ENCODE measurements at regions not wholly inside any gene's neighbourhood (a gene's known extent, or its start where the extent isn't known, plus 50 kb on each side); places are given as distances from the start of the nearest gene placed in this dataset.
A peak's percentile ranks its signal among the peaks of the same experiment; 100 is the strongest.
"Not testable (repeated sequence)": the region's sequence is repeated elsewhere in the genome, so short reads cannot be mapped to it uniquely, and the experiment has no call there.

DNA sequence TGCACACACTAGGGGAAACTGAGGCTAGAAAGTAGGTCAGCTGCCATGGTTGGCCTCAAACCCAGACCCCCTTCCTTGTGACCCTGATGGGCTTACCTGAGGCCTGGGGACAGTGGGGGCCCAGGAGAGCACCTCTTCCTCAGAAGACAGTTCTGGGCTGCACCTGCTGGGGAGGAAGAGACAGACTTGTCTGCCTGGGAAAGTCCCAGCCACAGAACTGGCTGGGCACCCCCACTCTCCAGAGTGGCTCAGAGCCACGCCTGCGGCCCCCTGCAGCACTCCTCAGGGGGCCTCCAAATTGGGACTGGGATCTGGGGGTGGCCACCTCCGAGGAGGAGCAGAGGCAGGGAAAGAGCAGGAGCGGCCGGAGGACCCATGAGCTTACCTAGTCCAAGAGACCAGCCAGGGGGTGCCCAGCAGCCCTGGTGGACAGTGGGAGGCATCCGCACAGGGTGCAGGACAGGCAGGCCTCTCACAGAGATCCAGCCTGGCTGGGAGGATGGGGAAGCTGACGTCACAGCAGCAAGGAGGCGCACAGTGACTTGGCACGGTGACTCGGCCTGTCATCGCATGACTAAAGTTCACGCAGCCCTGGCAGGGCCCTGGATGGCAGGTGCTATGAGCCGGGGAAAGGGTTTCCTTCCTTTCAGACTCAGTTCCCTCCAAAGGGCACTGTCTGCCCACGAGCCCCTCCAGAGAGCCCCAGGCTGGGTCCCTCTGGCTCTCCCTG lies 907.7 kb downstream of the TUBA3C start:
- not testable (repeated sequence) for H3K27me3 ChIP-seq (ENCODE audit: low read depth, low read length); H3K79me2 ChIP-seq (ENCODE audit: low read length); H3K9me3 ChIP-seq (ENCODE audit: insufficient read depth, low read length); H2AFZ ChIP-seq (ENCODE audit: low read depth, low read length); H4K20me1 ChIP-seq (ENCODE audit: insufficient read depth, low read length); H3K36me3 ChIP-seq (replicated peaks; ENCODE audit: low read depth, low read length)
- H3K27ac ChIP-seq (ENCODE audit: low read length): peak overlapping the region; percentile 47
- H3K4me3 ChIP-seq (ENCODE audit: low read length): peak overlapping the region; percentile 66
- H3K9ac ChIP-seq (ENCODE audit: low read length): peak overlapping the region; percentile 64
- H3K4me2 ChIP-seq (ENCODE audit: low read length): peak overlapping the region; percentile 70
- H3K4me1 ChIP-seq (ENCODE audit: low read length): peaks cover 13% of the 10 kb centered on the region

DNA sequence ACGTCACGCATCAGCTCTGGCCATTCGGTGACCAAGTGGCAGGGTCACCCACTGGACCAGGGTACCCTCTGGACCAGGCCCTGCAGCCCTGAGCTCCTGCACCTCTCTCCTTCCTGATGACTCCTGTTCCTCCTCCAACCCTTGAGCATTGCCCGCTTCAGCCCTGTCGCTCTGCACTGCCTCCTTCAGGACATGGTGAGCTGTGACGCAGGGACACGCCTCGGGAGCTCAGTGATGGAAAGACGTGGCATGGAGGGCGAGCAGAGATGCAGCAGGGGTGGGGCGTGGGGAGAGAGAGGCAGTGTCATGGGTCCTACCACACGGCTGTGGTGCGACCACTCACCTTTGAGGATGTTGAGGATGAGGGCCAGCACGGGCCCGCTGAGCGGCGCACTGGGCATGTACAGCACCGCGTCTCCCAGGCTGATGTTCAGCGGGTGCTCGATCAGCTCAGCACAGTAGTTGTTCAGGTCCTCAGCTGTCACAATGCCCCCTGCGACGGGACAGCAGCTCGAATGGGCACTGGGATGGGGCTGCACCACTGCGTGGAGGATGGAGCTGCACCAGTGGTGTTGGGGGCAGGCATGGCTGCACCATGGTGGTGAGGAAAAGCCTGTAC lies 922.7 kb downstream of the TUBA3C start:
- not testable (repeated sequence) for H3K79me2 ChIP-seq (ENCODE audit: low read length); H3K4me1 ChIP-seq (ENCODE audit: low read length); H4K20me1 ChIP-seq (ENCODE audit: insufficient read depth, low read length)

DNA sequence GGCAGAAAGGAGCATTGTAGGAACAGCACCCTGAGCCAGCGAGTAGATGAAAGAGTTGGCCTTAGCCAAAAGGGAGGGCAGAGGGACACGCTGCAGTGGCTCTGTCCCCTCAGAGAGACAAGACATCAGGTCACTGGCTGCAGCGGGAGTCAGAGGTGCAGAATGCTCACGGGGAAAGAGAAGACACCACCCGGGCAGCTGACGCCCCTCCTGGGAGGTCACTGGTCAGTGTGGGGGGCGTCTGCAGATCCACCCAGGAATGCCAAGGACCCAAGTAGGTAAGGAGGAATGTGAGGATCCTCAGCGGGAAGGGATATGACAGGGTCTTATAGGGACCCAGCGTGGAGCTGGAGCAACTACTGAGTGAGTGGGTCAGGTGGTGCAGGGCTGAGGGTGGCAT lies 923.9 kb downstream of the TUBA3C start:
- H3K27me3 ChIP-seq (ENCODE audit: low read depth, low read length); H2AFZ ChIP-seq (ENCODE audit: low read depth, low read length); H3K36me3 ChIP-seq (replicated peaks; ENCODE audit: low read depth, low read length); H3K4me2 ChIP-seq (ENCODE audit: low read length); H3K79me2 ChIP-seq (ENCODE audit: low read length); H3K9me3 ChIP-seq (ENCODE audit: insufficient read depth, low read length); H3K4me3 ChIP-seq (ENCODE audit: low read length); H3K27ac ChIP-seq (ENCODE audit: low read length); H3K9ac ChIP-seq (ENCODE audit: low read length); H4K20me1 ChIP-seq (ENCODE audit: insufficient read depth, low read length); H3K4me1 ChIP-seq (ENCODE audit: low read length): not testable (repeated sequence)

More for the DNA sequence above, 922.7 kb downstream of the TUBA3C start:
- H3K27me3 ChIP-seq (ENCODE audit: low read depth, low read length); H3K36me3 ChIP-seq (replicated peaks; ENCODE audit: low read depth, low read length); H2AFZ ChIP-seq (ENCODE audit: low read depth, low read length); H3K9me3 ChIP-seq (ENCODE audit: insufficient read depth, low read length); H3K4me3 ChIP-seq (ENCODE audit: low read length); H3K9ac ChIP-seq (ENCODE audit: low read length); H3K27ac ChIP-seq (ENCODE audit: low read length); H3K4me2 ChIP-seq (ENCODE audit: low read length): not testable (repeated sequence)

DNA sequence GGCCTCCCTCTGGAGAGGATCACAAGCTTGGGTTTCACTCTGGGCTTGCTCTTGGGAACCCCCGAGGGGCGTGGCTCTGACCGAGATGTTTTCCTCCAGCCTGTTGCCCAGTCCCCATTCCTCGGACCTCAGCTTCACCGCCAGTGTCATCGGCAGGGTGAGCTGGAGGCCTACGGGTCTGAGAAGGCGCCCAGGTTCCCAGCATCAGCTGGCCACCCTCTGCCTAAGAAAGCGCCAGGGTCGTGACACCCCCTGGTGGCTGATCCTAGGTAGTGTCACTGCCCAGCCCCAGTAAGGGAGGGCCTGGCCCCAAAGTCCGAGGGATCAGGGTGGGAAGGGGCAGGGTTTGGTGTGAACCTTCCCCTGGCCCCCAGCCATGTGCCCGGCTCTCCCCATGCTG lies 928.8 kb downstream of the TUBA3C start:
- not testable (repeated sequence) for H3K4me1 ChIP-seq (ENCODE audit: low read length); H3K9me3 ChIP-seq (ENCODE audit: insufficient read depth, low read length); H3K27ac ChIP-seq (ENCODE audit: low read length); H3K9ac ChIP-seq (ENCODE audit: low read length); H2AFZ ChIP-seq (ENCODE audit: low read depth, low read length); H4K20me1 ChIP-seq (ENCODE audit: insufficient read depth, low read length); H3K79me2 ChIP-seq (ENCODE audit: low read length); H3K36me3 ChIP-seq (replicated peaks; ENCODE audit: low read depth, low read length); H3K4me3 ChIP-seq (ENCODE audit: low read length); H3K27me3 ChIP-seq (ENCODE audit: low read depth, low read length)
- TF ChIP-seq, protein P1, sequence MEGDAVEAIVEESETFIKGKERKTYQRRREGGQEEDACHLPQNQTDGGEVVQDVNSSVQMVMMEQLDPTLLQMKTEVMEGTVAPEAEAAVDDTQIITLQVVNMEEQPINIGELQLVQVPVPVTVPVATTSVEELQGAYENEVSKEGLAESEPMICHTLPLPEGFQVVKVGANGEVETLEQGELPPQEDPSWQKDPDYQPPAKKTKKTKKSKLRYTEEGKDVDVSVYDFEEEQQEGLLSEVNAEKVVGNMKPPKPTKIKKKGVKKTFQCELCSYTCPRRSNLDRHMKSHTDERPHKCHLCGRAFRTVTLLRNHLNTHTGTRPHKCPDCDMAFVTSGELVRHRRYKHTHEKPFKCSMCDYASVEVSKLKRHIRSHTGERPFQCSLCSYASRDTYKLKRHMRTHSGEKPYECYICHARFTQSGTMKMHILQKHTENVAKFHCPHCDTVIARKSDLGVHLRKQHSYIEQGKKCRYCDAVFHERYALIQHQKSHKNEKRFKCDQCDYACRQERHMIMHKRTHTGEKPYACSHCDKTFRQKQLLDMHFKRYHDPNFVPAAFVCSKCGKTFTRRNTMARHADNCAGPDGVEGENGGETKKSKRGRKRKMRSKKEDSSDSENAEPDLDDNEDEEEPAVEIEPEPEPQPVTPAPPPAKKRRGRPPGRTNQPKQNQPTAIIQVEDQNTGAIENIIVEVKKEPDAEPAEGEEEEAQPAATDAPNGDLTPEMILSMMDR (IDR thresholded peaks at IDR 0.05; ENCODE audit: low read depth, low read length): peak; percentile 33
- H3K4me2 ChIP-seq (ENCODE audit: low read length): peak overlapping the region; percentile 30; the same call in 1 of the 2 replicates

DNA sequence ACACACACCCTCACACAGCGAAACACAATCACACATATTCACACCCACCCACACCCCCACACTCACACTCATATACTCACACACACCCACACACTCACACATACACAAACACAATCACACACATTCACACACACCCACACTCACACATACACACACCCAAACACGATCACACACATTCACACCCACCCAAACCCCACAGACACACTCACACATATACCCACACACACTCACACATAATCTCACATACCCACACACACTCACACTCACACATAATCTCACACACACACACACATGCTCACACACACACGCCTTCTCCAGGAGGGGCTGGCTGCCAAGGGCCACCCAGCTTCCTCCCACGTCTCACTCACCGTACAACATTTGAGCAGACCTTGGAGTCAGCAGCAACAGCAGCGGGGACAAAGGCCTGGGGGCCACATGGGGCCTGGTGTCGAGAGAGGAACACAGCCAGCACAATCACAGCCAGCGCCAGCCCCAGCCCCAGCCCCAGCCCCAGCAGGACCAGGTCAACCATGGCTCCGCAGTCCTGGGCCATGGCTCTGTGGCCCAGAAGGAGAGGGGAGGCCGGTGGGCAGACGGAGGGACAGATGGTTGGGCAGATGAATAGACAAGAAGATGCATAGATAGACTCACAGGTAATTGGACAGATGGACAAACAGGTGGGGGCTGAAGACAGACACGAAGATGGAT lies 932.9 kb downstream of the TUBA3C start:
- H3K4me2 ChIP-seq (ENCODE audit: low read length); H3K27me3 ChIP-seq (ENCODE audit: low read depth, low read length); H4K20me1 ChIP-seq (ENCODE audit: insufficient read depth, low read length); H3K79me2 ChIP-seq (ENCODE audit: low read length); H2AFZ ChIP-seq (ENCODE audit: low read depth, low read length); H3K27ac ChIP-seq (ENCODE audit: low read length); H3K9ac ChIP-seq (ENCODE audit: low read length); H3K36me3 ChIP-seq (replicated peaks; ENCODE audit: low read depth, low read length); H3K9me3 ChIP-seq (ENCODE audit: insufficient read depth, low read length); H3K4me3 ChIP-seq (ENCODE audit: low read length): not testable (repeated sequence)
- peaks cover 19% of the 10 kb centered on the region for H3K4me1 ChIP-seq (ENCODE audit: low read length)

DNA sequence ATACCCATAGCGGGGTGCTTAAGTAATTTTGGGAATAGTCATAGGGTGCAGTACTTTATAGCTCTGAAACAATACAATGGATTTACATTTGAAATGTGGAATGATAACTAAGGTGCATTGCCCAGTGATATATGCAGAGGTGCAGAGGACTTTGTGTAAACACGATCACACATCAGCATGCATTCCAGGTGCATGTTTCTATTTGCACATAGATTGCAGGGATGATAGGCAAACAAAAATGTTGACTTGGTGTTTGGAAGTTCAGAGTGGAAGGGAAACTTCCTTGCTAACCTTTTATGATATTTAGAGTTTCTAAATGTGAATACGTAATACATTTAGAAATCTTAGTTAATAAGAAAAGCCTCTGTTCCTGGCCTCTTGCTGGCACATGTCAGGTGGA lies 941.5 kb downstream of the TUBA3C start:
- not testable (repeated sequence) for H3K9ac ChIP-seq (ENCODE audit: low read length); H3K4me1 ChIP-seq (ENCODE audit: low read length); H3K4me2 ChIP-seq (ENCODE audit: low read length); H3K36me3 ChIP-seq (replicated peaks; ENCODE audit: low read depth, low read length); H3K27me3 ChIP-seq (ENCODE audit: low read depth, low read length); H3K9me3 ChIP-seq (ENCODE audit: insufficient read depth, low read length); H3K4me3 ChIP-seq (ENCODE audit: low read length); H4K20me1 ChIP-seq (ENCODE audit: insufficient read depth, low read length); H2AFZ ChIP-seq (ENCODE audit: low read depth, low read length); H3K27ac ChIP-seq (ENCODE audit: low read length); H3K79me2 ChIP-seq (ENCODE audit: low read length)

DNA sequence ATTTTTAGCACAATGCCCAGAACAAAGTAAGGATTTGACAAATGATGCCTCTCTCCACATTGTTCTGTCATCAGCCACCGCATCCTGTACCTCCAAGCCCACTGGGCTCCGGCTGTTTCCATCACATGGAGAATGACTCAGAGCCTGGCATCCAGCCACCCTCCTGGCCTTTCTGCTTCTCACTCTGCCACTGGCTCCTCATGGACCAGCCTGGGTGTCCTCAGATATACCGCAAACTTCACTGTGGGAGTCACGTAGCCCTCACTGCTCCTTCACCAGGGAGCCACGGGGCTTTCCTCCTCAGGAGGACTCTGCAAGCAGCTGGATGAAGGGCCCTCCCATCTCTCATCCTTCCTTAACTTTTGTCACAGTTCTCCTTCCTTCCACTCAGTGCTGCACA lies 943.0 kb downstream of the TUBA3C start:
- H3K27ac ChIP-seq (ENCODE audit: low read length); H3K79me2 ChIP-seq (ENCODE audit: low read length); H3K27me3 ChIP-seq (ENCODE audit: low read depth, low read length); H3K9me3 ChIP-seq (ENCODE audit: insufficient read depth, low read length); H3K4me3 ChIP-seq (ENCODE audit: low read length); H3K9ac ChIP-seq (ENCODE audit: low read length); H3K4me1 ChIP-seq (ENCODE audit: low read length); H3K4me2 ChIP-seq (ENCODE audit: low read length); H3K36me3 ChIP-seq (replicated peaks; ENCODE audit: low read depth, low read length); H4K20me1 ChIP-seq (ENCODE audit: insufficient read depth, low read length); H2AFZ ChIP-seq (ENCODE audit: low read depth, low read length): not testable (repeated sequence)
